ENCODE measurements at regions not wholly inside any gene's neighbourhood (a gene's known extent, or its start where the extent isn't known, plus 50 kb on each side); places are given as distances from the start of the nearest gene placed in this dataset.

DNA sequence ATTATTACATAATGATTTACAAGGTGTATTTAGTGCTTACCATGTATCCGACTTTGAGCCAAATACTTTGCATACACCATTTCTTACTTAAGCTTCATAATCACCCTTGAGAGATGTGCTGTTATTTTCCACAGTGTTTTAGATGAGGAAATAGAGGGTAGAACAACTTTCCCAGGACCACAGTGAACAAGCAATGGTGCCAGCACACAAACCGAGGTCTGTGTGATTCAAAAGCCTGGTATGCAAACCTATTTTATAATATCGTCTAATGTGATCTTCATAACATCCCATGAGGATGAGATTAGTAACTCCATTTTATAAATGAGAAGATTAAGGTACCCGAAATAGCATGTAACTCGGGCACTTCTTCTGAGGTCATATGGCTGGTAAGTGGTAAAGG, 294.7 kb downstream of the NSG2 start:
- TF ChIP-seq GATA1 (IDR thresholded peaks at IDR 0.05; ENCODE audit: low read depth, low read length) (no peak), POLR2A (IDR thresholded peaks at IDR 0.05; ENCODE audit: low read length) (no peak)
- DNase-seq = no peak

DNA sequence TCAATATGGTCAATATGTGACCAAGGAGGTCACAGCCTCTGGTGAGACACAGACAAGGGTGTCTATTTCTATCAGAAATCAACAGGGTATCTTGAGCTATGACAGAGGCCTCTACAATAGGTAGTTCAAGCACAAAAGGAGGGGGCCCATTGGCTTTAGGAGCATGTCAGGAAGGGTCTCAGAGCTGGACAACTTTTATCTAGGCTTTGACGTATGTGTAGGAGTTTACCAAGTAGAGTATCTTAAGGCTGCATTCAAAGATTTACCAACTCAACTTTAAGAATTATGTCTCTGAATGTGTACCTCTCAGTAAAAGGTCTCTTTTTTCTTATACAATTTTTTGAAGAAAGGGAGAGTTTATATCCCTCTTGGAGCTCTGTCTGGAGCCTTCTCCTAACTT, 297.2 kb downstream of the NSG2 start:
- no peak for DNase-seq
- TF ChIP-seq POLR2A (IDR thresholded peaks at IDR 0.05; ENCODE audit: low read length) (no peak), GATA1 (IDR thresholded peaks at IDR 0.05; ENCODE audit: low read depth, low read length) (no peak)

DNA sequence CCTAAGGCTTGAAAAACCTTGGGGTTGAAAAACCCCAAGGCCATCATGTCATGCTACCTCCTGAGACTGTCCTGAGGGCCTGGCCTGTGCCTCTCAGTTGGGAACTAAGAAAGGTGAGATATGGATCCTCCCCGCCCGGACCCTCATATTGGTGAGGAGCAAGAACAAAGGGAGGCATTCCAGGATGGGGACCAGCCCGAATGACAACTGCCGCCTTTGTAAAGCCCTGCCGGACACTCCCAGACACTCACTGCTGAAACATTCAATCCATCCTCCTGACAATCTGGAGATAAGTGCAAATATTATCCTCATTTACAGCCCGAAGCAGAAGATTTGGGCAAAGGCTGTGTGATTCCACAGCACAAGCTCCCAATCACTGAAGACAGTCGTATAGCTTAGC, 298.3 kb downstream of the NSG2 start:
- TF ChIP-seq GATA1 (IDR thresholded peaks at IDR 0.05; ENCODE audit: low read depth, low read length) = no peak
- TF ChIP-seq POLR2A (IDR thresholded peaks at IDR 0.05; ENCODE audit: low read length) = no peak
- no peak for DNase-seq

DNA sequence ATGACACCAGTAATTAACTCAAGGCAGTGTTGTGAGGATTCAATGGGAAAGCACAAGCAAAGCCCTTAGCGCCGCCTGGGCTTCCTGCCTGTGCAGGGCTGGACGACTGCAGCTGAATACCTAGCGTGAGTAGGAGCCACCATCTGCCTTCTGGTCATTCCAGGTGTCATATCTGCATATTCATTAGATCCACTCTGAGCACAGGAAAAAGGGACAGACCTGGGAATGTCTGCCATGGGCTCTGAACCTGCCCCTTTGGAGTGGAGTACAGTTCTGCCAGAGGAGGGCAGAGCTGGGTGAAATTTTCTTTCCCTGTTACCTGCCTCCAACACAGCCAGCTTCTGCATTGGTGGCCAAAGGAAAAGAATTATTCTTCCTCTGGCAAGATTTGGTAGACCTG, 298.8 kb downstream of the NSG2 start:
- DNase-seq = no peak
- TF ChIP-seq POLR2A (IDR thresholded peaks at IDR 0.05; ENCODE audit: low read length) = no peak
- no peak for TF ChIP-seq GATA1 (IDR thresholded peaks at IDR 0.05; ENCODE audit: low read depth, low read length)

DNA sequence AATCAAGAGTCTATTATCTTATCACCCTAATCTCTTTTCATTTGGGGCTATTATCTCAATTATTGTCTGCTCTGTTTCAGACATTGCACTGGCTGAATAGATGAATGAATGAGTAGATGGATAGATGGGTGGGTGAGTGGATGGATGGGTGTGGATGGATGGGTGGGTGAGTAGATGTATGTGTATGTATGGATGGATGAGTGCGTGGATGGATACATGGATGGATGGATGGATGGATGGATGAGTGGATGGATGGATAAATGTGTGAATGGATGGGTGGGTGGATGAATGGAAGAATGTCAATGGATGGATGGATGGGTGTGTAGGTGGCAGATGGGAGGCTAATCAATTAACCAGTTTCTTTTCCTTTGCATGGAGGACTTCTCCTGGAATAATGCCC, 301.7 kb downstream of the NSG2 start:
- DNase-seq = no peak
- TF ChIP-seq GATA1 (IDR thresholded peaks at IDR 0.05; ENCODE audit: low read depth, low read length) (no peak), POLR2A (IDR thresholded peaks at IDR 0.05; ENCODE audit: low read length) (no peak)

DNA sequence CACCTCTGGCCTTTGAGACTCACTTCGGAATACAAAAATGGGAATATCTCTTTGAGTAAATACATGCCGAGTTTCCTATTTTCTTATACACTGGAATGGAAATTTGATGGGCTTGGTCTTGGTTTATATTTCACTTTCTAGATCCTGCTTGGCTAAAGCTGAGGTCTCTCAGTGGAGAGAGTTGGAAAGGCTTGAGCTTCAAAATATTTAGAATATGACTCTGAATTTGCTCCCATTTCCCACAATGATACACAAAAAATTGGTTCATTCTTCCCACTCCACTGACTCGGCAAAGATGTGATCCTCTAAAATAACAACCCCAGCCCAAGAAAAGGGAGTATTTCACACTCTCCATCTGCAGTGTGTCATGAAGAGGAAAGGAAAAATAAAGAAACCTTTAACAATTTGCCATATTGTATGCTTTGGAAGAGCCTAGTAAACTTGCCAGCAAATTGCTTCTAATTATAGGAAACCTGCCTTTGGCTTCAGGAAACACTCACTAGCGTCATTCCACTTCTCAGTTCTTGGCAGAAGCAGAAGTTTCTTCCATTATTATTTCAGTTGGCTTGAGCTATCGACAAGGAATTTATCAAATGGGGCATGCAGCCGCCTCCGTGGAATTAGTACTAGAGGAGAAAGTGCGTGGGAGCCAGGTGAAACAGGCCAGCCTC, 302.9 kb downstream of the NSG2 start:
- TF ChIP-seq GATA1 (IDR thresholded peaks at IDR 0.05; ENCODE audit: low read depth, low read length) (no peak), POLR2A (IDR thresholded peaks at IDR 0.05; ENCODE audit: low read length) (no peak)

DNA sequence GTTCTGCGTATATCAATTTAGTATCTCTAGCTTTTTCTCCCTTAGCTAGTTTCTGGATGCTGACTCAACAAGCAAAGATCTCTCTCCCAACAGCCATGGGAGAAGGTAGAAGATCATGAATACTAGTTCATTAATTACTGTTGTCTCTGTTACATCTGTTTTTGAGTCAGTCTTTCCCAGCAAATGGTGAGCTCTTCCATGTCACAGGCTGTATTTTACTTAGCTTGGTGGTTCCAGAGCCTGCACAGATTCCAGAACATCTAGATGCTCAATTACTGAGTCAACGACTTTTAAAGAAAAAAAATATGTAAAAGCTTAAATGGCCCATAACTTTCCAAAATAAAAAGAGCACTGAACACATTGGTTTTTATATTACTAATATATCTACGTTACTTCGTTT, 307.2 kb downstream of the NSG2 start:
- DNase-seq = no peak
- TF ChIP-seq POLR2A (IDR thresholded peaks at IDR 0.05; ENCODE audit: low read length) (no peak), GATA1 (IDR thresholded peaks at IDR 0.05; ENCODE audit: low read depth, low read length) (no peak)

More for the DNA sequence above, 302.9 kb downstream of the NSG2 start:
- DNase-seq = no peak

DNA sequence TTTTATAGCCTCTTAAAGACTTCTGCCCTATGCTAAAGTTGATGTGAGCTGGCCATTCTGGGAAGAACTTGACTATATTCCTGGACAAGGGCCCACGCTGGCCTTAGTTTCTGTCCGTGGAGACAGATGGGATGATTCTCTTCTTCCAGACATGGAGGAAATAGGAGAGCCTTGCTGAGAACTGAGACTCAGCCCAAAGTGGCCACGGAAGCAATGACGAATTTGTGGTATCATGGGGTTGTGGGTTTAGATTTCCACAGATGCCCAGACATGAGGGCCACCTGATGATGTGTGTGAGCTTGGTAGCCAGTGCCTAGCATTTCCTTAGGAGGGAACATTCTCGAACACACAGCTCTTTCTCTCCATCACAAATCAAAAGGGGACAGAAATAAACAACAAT, 309.1 kb downstream of the NSG2 start:
- TF ChIP-seq GATA1 (IDR thresholded peaks at IDR 0.05; ENCODE audit: low read depth, low read length) = no peak
- TF ChIP-seq POLR2A (IDR thresholded peaks at IDR 0.05; ENCODE audit: low read length) = no peak
- no peak for DNase-seq

DNA sequence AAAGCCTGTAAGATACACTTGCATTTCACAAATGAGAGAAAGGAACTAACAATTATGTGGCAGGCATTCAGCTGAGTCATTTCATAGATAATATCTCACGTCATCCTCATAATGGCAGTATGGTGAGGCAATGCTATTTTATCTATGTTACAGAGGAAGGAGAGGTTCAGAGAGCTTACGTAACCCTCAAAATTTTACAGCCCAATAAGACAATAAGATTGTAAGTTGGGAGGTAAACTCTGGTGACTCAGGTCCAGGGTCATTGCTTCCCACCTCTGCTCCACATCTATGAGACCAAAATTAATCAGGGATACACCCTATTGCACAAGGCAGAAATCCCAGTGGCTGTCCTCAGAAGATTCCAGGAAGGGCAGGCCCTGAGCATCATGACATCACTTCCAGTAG, 309.7 kb downstream of the NSG2 start:
- DNase-seq = peak in 1 of 2 experiments; percentile 8
- TF ChIP-seq POLR2A (IDR thresholded peaks at IDR 0.05; ENCODE audit: low read length) (no peak), GATA1 (IDR thresholded peaks at IDR 0.05; ENCODE audit: low read depth, low read length) (no peak)

DNA sequence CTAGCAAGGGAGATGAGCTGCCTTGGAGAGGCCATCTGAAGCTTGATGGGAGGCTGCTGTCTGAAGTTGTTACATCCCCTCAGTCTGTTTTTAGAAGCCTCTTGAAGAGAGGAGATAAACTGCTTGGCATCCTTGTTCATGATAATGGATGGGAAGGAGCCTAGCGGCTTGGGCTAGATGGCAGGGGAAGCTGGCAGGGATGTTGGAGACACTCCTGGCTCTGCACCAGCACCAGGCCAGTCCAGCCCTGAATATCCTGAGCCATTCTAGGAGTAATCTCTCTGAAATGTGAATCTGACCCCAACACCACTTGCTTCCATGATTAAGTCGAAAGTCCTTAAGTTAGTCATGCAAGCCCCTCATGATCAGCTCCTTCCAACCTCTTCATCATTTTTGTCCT, 310.5 kb downstream of the NSG2 start:
- TF ChIP-seq GATA1 (IDR thresholded peaks at IDR 0.05; ENCODE audit: low read depth, low read length) = no peak
- no peak for TF ChIP-seq POLR2A (IDR thresholded peaks at IDR 0.05; ENCODE audit: low read length)
- no peak for DNase-seq

DNA sequence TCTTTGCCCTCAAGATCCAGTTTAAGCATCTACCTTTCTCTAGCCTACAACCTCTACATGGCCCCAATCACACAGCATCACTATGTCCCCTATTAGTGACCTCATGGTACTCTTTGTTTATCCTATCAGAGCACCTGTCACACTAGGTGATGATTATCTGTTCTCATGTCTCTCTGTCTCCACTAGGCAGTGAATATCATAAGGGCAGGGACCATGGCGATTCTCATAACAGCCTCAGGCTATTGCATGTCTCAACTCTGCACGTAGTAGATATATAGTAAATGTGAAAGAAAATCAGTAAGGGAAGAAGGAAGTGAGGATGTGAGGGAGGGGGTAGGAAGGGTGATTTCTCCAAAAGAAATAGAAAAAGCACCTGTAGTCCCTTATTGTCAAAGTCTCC, 311.0 kb downstream of the NSG2 start:
- TF ChIP-seq POLR2A (IDR thresholded peaks at IDR 0.05; ENCODE audit: low read length) = no peak
- no peak for TF ChIP-seq GATA1 (IDR thresholded peaks at IDR 0.05; ENCODE audit: low read depth, low read length)

DNA sequence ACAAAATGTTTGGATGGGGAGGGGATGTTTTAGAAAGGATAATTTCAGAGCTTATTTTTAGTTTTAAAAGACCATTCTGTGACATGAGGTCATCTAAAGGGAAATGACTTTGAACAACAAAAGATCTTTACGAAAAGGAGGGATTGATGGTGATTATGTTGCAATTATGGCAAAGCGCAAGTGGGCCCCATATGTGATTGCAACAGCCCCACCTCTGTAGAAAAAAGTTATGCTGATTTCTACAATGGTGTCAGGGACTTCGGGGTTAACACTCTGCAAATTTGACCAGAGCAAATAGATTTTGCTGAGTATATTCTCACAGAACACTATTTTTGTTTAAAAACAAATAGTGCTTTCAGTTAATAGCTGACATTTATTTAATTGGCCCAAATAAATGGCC, 312.8 kb downstream of the NSG2 start:
- TF ChIP-seq POLR2A (IDR thresholded peaks at IDR 0.05; ENCODE audit: low read length) (no peak), GATA1 (IDR thresholded peaks at IDR 0.05; ENCODE audit: low read depth, low read length) (no peak)
- DNase-seq = no peak

More for the DNA sequence above, 311.0 kb downstream of the NSG2 start:
- no peak for DNase-seq

DNA sequence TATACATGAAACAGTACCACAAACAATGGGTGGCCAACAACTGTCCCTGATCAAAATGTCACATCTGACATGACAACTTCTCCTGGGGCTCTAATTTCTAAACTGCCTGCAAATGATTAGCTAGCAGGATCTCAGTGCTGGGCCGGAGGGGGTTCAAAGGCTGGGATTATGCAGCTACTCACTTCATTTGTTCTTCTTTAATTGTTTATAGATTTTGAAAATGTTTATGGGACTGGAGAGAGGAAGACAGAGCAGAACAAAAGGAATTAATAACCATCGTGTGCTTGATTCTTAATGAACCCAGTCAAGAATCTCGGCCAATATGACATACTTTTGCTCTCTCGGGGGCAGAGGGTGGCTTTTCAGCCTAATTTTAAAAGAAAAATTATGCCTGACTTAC, 313.6 kb downstream of the NSG2 start:
- TF ChIP-seq GATA1 (IDR thresholded peaks at IDR 0.05; ENCODE audit: low read depth, low read length) (no peak), POLR2A (IDR thresholded peaks at IDR 0.05; ENCODE audit: low read length) (no peak)

DNA sequence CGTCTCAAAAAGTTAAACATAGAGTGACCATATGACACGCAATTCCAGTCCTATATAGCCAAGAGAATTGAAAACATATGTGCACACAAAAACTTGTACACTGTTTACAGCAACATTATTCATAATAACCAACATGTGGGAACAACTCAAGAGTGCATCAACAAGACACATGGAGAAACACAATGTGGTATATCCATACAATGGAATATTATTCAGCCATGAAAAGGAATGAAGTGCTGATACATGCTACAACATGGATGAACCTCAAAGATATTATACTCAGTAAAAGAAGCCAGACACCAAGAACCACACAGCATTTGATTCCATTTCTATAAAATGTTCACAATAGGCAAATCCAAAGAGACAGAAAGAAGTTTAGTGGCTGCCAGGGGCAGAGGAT, 317.0 kb downstream of the NSG2 start:
- TF ChIP-seq POLR2A (IDR thresholded peaks at IDR 0.05; ENCODE audit: low read length) (no peak), GATA1 (IDR thresholded peaks at IDR 0.05; ENCODE audit: low read depth, low read length) (no peak)
- no peak for DNase-seq

More for the DNA sequence above, 313.6 kb downstream of the NSG2 start:
- no peak for DNase-seq

DNA sequence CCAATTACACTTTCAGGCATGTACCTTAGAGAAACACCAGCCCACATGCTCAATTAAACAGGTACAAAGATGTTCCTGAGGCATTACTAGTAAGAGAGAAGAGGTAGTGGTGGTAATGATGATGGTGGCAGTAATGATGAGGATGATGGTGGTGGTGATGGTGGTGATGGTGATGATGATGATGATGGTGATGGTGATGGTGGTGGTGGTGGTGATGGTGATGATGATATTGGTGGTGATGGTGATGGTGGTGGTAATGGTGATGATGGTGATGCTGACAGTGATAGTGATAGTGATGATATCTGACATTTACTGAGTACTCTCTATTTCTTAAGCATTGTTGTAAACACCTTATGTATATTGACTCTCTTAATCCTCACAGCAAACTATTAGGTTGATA, 318.4 kb downstream of the NSG2 start:
- no peak for DNase-seq
- no peak for TF ChIP-seq POLR2A (IDR thresholded peaks at IDR 0.05; ENCODE audit: low read length)
- TF ChIP-seq GATA1 (IDR thresholded peaks at IDR 0.05; ENCODE audit: low read depth, low read length) = no peak

Data from erythroblast (primary cell).